ENCODE measurements at regions not wholly inside any gene's neighbourhood (a gene's known extent, or its start where the extent isn't known, plus 50 kb on each side); places are given as distances from the start of the nearest gene placed in this dataset.

DNA sequence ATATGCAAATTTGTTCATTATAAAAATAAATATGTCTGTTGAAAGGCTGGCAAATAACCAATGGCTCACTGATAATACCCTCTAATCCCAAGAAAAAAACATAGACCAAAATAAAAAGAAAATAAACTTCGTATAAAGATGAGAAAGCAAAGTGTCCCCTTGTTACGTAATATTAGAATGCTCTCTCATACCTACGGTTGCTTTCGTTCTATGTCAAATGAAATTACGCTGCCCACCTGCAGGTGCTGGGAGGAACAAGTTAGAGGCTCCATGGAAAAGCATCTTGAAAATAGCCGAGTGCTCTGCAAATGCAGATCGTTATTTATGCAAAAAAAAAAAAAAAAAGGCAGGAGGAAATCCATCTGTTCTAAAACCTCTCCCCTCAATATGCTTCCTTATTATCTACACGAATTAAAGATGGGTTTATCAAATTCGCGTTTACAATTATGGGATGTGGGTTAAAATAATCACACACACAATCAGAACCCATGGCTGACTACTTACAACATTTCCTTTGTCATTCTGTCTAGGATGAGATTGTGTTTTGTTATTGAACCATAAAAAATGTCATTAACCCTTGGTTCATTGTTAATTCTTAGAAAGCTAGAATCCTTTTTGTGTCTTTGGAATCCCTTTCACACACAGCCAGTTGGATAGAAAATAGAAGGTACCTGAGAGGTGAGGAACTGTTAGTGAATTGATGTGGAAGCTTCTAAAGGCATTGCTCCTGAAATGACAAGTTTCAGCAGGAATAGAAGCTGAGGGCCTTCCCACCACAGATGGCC, 268.6 kb downstream of the SETD4 start:
- H3K27ac Mint-ChIP-seq: no peak overlapping the region
- no peaks in the 10 kb centered on the region for H3K9me3 Mint-ChIP-seq
- H3K36me3 Mint-ChIP-seq (ENCODE audit: low read depth): no peaks in the 10 kb centered on the region
- peaks cover 3% of the 10 kb centered on the region for H3K27me3 Mint-ChIP-seq (ENCODE audit: insufficient read depth)
- DNase-seq (ENCODE audit: low spot score): no peak
- no peaks in the 10 kb centered on the region for H3K4me1 Mint-ChIP-seq (ENCODE audit: low read depth)
- intact Hi-C loops (cut with micrococcal nuclease): no loop called here
- H3K4me3 Mint-ChIP-seq: no peak overlapping the region

DNA sequence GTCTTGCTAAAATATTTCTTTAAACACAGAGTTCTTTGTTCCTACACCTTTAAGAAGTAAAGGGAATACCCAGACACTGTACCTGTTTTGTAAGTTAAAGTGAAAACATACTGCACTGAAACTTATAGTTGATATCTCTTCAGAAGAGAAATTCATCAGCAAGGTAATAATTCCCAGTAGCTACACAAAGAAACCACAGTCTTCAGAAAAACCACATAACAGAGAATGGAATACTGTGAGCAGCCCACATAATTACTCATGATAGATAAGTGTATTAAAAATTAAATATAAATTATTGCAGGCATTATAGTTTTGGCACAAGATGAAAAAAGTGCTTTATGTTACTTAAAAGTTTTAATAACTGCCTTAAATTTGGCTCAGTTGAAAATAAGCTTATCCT, 276.6 kb downstream of the SETD4 start:
- DNase-seq (ENCODE audit: low spot score): no peak
- no peak overlapping the region for H3K4me3 Mint-ChIP-seq

DNA sequence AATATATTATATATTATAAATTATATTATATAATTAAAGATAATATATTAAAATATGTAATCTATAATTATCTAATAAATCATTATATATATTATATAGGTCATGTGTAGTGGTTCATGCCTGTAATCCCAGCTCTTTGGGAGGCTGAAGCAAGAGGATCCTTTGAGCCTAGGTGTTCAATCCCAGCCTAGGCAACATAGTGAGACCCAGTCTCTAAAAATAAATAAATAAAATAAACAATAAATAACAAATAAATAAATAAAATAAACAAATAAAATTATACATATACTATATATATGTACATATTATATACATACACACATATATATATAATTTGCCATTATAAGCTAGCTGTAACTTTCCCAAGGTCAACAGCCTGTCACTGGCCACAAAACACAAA, 277.7 kb downstream of the SETD4 start:
- Mint-ChIP-seq H3K27ac (no peak overlapping the region), H3K36me3 (ENCODE audit: low read depth) (no peaks in the 10 kb centered on the region), H3K9me3 (no peaks in the 10 kb centered on the region), H3K27me3 (ENCODE audit: insufficient read depth) (peaks cover 6% of the 10 kb centered on the region), H3K4me1 (ENCODE audit: low read depth) (no peaks in the 10 kb centered on the region), H3K4me3 (no peak overlapping the region)
- no peak for DNase-seq (ENCODE audit: low spot score)
- intact Hi-C loops (cut with micrococcal nuclease): no loop called here

More for the DNA sequence above, 276.6 kb downstream of the SETD4 start:
- H3K36me3 Mint-ChIP-seq (ENCODE audit: low read depth): no peaks in the 10 kb centered on the region
- peaks cover 6% of the 10 kb centered on the region for H3K27me3 Mint-ChIP-seq (ENCODE audit: insufficient read depth)
- intact Hi-C loops (cut with micrococcal nuclease): no loop called here
- H3K27ac Mint-ChIP-seq: no peak overlapping the region
- H3K4me1 Mint-ChIP-seq (ENCODE audit: low read depth): no peaks in the 10 kb centered on the region
- no peaks in the 10 kb centered on the region for H3K9me3 Mint-ChIP-seq

DNA sequence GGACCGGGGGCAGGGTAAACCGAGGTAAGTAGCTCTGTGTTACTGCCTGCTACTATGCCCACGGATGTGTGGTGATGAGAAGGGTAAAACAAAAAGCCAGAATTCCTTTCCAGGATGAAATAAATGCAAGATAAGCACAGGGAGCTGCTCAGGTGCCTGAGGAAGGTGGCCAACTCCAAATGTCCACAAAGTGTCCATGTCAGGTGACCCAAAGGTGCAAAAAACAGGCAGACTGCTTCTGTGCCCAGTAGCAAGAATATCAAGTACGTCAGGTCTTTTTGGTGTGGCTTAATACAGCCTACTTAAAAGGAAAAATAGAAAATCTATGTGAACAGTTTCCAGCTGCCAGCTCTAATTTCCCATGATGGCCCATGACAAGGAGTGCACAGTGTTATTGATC, 279.3 kb downstream of the SETD4 start:
- Mint-ChIP-seq H3K36me3 (ENCODE audit: low read depth) (no peaks in the 10 kb centered on the region), H3K9me3 (no peaks in the 10 kb centered on the region), H3K27me3 (ENCODE audit: insufficient read depth) (peaks cover 3% of the 10 kb centered on the region), H3K27ac (no peak overlapping the region), H3K4me3 (no peak overlapping the region), H3K4me1 (ENCODE audit: low read depth) (no peaks in the 10 kb centered on the region)
- intact Hi-C loops (cut with micrococcal nuclease): no loop called here
- no peak for DNase-seq (ENCODE audit: low spot score)

DNA sequence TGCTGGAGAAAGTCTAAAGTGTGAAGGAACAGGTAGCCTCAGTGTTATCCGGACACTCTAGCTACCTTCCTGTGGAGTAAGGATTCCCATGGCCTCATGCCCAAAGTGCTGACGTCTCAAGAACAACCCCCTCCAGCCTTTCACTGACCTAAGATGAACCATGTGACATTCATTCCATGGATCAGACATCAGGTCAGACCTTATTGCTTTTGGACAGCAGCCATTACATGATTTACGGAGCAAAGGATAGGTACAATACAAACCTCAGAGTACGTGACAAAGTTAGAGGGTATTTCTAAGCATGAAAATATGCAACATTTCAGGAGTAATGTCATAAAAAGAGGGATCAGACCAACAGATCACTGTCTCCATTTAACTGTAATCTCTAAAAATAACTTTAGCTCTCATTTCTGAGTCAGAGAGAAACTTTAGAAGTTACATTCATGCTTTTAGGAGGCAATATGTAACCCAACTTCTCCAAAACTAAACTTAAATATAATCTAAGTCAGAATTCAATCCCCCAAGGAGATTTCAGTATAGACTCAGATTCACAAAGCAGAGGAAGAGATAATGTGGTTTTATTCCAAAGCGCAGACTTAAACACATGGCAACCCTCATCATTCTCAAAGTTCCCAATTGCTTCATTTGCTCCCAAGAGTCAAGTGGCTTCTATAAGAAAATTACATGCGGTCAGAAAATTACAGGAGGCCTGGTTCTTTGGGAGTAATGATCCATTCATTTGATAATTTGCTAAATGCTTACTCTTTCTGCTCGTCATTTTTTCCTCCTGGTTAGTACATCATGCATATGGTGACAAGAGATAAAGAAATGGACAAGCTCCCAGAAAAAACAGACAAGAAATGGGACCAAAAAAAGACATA, 280.4 kb downstream of the SETD4 start:
- intact Hi-C loops (cut with micrococcal nuclease): loop anchor here (10.0 kb wide), 1 partner anchor 155 kb away; no protein-coding TSS in a partner anchor
- Mint-ChIP-seq H3K27ac (no peak overlapping the region), H3K4me3 (no peak overlapping the region), H3K27me3 (ENCODE audit: insufficient read depth) (peaks cover 3% of the 10 kb centered on the region), H3K9me3 (no peaks in the 10 kb centered on the region), H3K36me3 (ENCODE audit: low read depth) (no peaks in the 10 kb centered on the region), H3K4me1 (ENCODE audit: low read depth) (no peaks in the 10 kb centered on the region)
- no peak for DNase-seq (ENCODE audit: low spot score)

DNA sequence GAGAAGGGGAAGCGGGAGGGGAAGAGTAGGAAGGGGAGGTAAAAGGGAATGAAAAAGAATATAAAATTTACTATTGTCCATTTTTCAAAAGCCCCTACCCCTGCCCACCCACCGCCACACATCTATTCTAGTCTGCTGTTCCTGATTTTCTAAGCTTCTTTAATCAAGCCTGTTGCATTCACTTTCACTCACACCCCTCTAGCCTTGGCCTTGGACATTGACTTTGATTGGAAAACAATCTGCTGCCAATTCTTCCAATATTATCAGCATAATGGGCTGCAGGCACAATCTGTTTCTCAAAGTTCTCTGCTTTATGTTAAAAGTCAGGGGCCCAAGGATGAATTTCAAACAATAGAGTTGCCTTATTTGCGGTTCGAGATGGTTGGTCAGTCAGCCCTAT, 281.2 kb downstream of the SETD4 start:
- Mint-ChIP-seq H3K4me3 (no peak overlapping the region), H3K27ac (no peak overlapping the region), H3K9me3 (no peaks in the 10 kb centered on the region), H3K4me1 (ENCODE audit: low read depth) (no peaks in the 10 kb centered on the region), H3K27me3 (ENCODE audit: insufficient read depth) (no peaks in the 10 kb centered on the region), H3K36me3 (ENCODE audit: low read depth) (no peaks in the 10 kb centered on the region)
- intact Hi-C loops (cut with micrococcal nuclease): loop anchor here (10.0 kb wide), 1 partner anchor 156 kb away; no protein-coding TSS in a partner anchor
- DNase-seq (ENCODE audit: low spot score): no peak

DNA sequence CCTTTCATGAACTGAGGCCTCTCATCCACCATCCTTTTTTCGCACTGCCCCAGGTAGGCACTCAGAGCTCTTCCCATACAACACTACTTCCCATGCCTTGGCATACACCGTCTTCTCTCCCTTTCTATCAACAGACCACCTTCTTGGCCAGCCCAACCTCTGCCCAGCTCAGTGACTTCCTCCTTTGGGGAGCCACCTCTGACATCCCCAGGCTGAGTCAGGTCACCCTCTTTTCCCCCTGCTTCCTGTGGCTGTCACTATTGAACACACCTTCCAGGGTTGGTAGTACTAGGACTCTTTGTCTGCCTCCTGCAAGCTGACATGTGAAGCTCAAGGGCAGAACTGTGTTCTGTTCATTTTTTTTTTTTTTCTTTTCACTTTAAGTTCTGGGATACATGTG, 283.2 kb downstream of the SETD4 start:
- no peak for DNase-seq (ENCODE audit: low spot score)

DNA sequence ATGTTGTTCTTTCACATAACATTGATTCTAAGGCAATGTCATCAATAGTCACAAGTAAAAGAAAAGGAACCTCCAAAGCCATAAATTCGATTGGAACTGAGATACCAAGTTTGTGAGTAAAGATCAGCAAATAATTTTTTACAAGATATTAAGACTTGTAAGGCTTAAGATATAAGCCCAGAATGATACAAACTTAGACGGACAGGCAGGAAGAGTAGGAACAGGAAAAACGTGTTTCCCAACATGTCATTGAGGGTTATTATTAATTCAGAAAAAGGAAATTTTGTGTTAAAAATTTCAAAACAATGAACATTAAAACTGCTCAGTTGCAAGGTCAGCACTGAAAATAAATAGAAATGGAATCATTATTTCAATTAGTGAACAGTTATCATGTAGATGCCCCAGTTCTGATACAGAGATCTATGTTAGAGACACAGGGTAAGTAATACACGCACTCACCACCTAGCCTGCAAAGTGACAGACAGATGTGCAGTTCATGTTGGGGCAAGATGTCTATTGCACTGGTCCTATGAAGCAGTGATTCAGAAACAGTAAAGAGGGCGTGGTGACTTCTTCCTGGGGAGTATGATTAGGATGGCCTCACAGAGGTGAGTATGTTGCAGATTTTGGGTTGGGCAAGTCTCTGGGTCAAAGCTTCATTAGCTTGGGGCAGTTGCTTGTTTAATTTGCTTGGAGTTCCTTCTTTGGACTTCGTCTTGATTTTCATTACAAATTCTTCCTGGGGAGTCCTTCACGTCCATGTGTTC, 284.4 kb downstream of the SETD4 start:
- Mint-ChIP-seq H3K27me3 (ENCODE audit: insufficient read depth) (peaks cover 3% of the 10 kb centered on the region), H3K36me3 (ENCODE audit: low read depth) (no peaks in the 10 kb centered on the region), H3K4me3 (no peak overlapping the region), H3K27ac (no peak overlapping the region), H3K9me3 (no peaks in the 10 kb centered on the region), H3K4me1 (ENCODE audit: low read depth) (no peaks in the 10 kb centered on the region)
- no peak for DNase-seq (ENCODE audit: low spot score)
- intact Hi-C loops (cut with micrococcal nuclease): loop anchor here (10.0 kb wide), 1 partner anchor 159 kb away; no protein-coding TSS in a partner anchor

More for the DNA sequence above, 283.2 kb downstream of the SETD4 start:
- no peaks in the 10 kb centered on the region for H3K27me3 Mint-ChIP-seq (ENCODE audit: insufficient read depth)
- no peaks in the 10 kb centered on the region for H3K36me3 Mint-ChIP-seq (ENCODE audit: low read depth)
- no peaks in the 10 kb centered on the region for H3K4me1 Mint-ChIP-seq (ENCODE audit: low read depth)
- H3K4me3 Mint-ChIP-seq: no peak overlapping the region
- intact Hi-C loops (cut with micrococcal nuclease): loop anchor here (10.0 kb wide), 1 partner anchor 158 kb away; no protein-coding TSS in a partner anchor
- H3K9me3 Mint-ChIP-seq: no peaks in the 10 kb centered on the region
- no peak overlapping the region for H3K27ac Mint-ChIP-seq

DNA sequence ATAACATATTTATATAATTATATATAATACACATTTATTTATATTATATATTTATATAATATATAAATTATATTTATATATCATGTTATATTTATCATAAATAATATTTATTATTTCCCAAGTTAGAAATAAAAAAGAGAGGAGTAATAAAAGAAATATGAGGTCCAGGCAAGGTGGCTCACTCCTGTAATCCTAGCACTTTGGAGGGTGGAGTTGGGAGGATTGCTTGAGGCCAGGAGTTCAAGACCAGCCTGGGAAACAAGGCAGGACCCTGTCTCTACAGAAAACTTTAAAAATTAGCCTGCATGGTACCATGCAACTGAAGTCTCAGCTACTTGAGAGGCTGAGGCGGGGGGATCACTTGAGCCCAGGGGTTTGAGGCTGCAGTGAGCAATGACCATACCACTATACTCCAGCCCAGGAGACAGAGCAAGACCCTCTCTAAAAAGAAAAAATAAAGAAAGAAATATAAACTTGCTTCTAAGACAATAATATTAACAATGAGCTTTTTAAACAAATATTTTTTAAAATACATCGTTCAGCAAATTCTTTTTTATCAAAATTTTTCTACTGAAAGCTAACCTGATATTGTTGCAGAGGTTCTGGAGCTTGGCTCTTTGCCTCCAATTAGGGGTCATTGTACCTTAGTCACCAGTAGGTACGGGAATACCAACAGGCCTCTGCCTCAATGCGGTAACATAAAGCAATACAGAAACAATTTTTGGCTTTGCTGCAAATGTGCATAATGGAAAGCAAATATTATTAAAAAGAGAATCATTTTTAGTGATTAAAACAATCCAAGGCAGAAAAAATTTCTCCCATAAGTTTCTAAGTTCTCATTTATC, 290.0 kb downstream of the SETD4 start:
- H3K36me3 Mint-ChIP-seq (ENCODE audit: low read depth): no peaks in the 10 kb centered on the region
- H3K27ac Mint-ChIP-seq: no peak overlapping the region
- H3K9me3 Mint-ChIP-seq: no peaks in the 10 kb centered on the region
- peaks cover 10% of the 10 kb centered on the region for H3K27me3 Mint-ChIP-seq (ENCODE audit: insufficient read depth)
- DNase-seq (ENCODE audit: low spot score): no peak
- intact Hi-C loops (cut with micrococcal nuclease): loop anchor here (10.0 kb wide), 1 partner anchor 164 kb away; no protein-coding TSS in a partner anchor
- no peaks in the 10 kb centered on the region for H3K4me1 Mint-ChIP-seq (ENCODE audit: low read depth)
- H3K4me3 Mint-ChIP-seq: no peak overlapping the region

DNA sequence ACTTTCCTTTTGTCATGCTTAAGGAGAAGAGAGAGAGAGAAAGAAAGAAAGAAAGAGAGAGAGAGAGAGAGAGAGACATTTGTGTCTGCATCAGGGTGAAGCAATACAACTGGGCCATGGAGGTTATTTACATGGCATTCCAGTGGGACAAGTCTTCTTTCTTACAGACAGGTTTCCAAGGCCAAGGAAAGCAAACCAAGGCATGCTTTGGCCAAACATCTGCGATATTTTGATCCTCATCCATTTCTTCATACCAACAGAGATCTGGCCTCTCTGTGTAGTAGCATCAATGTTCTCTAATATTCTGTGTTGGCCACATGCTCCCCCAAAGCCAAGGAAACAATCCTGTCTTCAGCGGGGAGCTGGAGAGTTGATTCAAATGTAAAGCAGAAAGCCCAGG, 292.1 kb downstream of the SETD4 start:
- Mint-ChIP-seq H3K4me1 (ENCODE audit: low read depth) (no peaks in the 10 kb centered on the region), H3K9me3 (no peaks in the 10 kb centered on the region), H3K27ac (no peak overlapping the region), H3K4me3 (no peak overlapping the region), H3K27me3 (ENCODE audit: insufficient read depth) (peaks cover 10% of the 10 kb centered on the region), H3K36me3 (ENCODE audit: low read depth) (no peaks in the 10 kb centered on the region)
- intact Hi-C loops (cut with micrococcal nuclease): no loop called here
- DNase-seq (ENCODE audit: low spot score): no peak

DNA sequence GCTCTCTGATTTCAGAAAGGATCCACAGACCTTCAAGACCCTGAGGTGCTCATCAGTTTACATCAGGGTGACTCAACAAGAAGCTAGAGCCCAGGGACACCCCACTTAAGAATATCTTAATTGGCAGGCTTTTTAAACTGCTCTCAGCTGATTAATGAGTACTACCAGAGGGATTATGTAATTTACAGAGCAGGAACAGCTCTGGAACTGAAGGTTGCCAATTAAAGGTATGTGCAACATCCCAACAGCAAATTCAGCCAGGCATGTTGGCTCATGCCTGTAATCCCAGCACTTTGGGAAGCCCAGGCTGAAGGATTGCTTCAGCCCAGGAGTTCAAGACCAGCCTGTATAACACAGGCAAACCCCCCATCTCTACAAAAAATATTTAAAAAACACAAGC, 295.7 kb downstream of the SETD4 start:
- intact Hi-C loops (cut with micrococcal nuclease): no loop called here
- Mint-ChIP-seq H3K4me1 (ENCODE audit: low read depth) (no peaks in the 10 kb centered on the region), H3K27me3 (ENCODE audit: insufficient read depth) (peaks cover 19% of the 10 kb centered on the region), H3K4me3 (no peak overlapping the region), H3K36me3 (ENCODE audit: low read depth) (no peaks in the 10 kb centered on the region), H3K9me3 (no peaks in the 10 kb centered on the region), H3K27ac (no peak overlapping the region)
- no peak for DNase-seq (ENCODE audit: low spot score)

DNA sequence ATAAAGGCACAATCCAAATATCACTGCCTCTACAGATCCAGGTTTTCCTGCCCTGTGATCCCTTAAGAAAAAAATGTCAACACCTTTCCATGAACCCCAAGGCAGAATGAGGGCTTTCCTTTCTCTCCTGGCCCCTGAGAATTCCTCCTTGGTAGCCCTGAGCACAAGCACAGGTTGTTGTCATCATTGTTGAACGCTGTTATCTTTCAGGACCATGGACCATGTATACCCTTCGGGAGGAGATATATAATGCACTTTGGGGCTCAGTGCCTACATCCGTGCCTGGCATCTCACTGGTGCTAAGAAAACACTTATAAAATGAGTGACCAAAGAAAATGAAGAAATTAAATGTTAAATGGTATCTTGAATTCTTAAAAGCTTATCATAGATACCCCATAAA, 296.2 kb downstream of the SETD4 start:
- H3K9me3 Mint-ChIP-seq: no peaks in the 10 kb centered on the region
- peaks cover 24% of the 10 kb centered on the region for H3K27me3 Mint-ChIP-seq (ENCODE audit: insufficient read depth)
- no peak overlapping the region for H3K27ac Mint-ChIP-seq
- intact Hi-C loops (cut with micrococcal nuclease): no loop called here
- no peaks in the 10 kb centered on the region for H3K36me3 Mint-ChIP-seq (ENCODE audit: low read depth)
- H3K4me1 Mint-ChIP-seq (ENCODE audit: low read depth): no peaks in the 10 kb centered on the region
- no peak for DNase-seq (ENCODE audit: low spot score)
- H3K4me3 Mint-ChIP-seq: no peak overlapping the region
